ENCODE measurements at regions not wholly inside any gene's neighbourhood (a gene's known extent, or its start where the extent isn't known, plus 50 kb on each side); places are given as distances from the start of the nearest gene placed in this dataset.
"Not testable (repeated sequence)": the region's sequence is repeated elsewhere in the genome, so short reads cannot be mapped to it uniquely, and the experiment has no call there.

DNA sequence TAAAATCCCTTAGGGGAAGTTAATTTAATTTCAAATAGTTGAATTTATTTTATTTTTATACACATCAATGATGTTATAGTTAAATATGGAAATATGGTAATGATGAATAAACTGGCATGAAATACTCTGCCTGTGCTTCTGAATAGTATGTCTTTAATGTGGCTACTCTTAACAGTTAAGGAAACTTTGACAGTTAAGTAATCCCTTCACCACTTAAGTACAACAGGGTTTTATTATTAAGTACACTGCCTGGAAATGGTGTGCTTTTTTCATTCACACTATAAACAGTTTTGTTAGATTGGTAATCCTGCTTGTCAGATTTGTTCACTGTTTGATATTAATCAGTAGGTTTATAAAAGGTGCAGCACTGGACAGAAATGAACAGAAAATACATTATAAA is 412.0 kb upstream of the ZEB2 start:
- no peak for DNase-seq (ENCODE audit: low read depth in 2 of 2, low spot score in 1 of 2)

- no peak for DNase-seq (ENCODE audit: low read depth in 2 of 2, low spot score in 1 of 2)
Measured at GRCh38 chr2:144931480-144931879, 411.6 kb upstream of the ZEB2 start.

GRCh38 chr2:144927429-144927828 is 407.5 kb upstream of the ZEB2 start:
- no peak for DNase-seq (ENCODE audit: low read depth in 2 of 2, low spot score in 1 of 2)

GRCh38 chr2:144925886-144926285 is 406.0 kb upstream of the ZEB2 start:
- DNase-seq (ENCODE audit: low read depth in 2 of 2, low spot score in 1 of 2) = no peak

DNA sequence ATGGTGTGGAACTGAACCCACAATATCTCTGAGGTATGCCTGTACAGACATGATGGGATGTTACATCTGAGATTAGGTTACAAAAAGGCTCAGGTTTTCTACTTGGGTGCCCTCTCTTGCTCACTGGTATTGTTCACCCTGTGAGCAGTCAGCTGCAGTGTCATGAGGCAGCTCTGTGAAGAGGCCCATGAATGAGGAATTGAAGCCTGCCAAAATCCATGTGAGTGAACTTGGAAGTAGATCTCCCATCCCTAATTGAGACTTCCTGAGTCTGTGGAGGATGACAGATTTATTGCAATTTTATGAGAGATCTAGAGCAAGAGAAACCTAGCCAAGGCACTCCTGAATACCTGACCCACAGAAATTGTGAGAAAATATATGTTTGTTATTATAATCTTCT is 404.9 kb upstream of the ZEB2 start:
- no peak for DNase-seq (ENCODE audit: low read depth in 2 of 2, low spot score in 1 of 2)

GRCh38 chr2:144922519-144922918 is 402.6 kb upstream of the ZEB2 start:
- no peak for DNase-seq (ENCODE audit: low read depth in 2 of 2, low spot score in 1 of 2)

GRCh38 chr2:144920755-144921530 is 401.0 kb upstream of the ZEB2 start:
- no peak for DNase-seq (ENCODE audit: low read depth in 2 of 2, low spot score in 1 of 2)

DNA sequence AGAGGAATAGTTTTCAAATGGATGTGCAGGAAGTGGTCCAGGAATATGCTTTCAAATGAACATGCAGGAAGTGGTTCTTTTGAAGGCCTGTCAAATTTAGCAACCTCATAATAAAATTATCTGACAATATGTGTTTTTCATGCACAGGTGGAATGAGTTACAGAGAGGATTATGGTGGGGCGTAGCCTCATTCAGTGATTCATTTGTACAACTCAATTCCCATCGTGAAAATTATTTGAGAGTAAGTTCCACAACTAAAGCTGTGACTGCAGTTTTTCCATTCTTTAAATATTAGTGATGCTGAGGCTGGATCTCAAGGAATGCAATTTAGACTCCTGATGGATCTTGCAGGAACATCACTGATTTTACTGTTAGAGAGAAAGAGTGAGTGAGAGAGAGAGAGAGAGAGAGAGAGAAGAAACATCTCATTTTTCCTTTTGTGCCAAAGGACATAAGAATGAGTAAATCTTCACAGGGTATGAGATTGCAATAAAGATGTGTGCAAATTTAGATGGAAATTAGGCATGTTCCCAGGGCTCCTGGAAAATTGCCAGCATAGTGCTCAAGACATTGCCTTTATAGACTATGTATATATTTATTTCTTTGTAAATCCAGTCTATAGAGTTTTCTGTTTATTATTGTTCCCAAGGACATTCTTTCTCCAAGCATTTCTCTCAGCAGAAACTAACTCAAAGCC is 394.9 kb upstream of the ZEB2 start:
- DNase-seq (ENCODE audit: low read depth in 2 of 2, low spot score in 1 of 2) = no peak

GRCh38 chr2:144914113-144914512 is 394.2 kb upstream of the ZEB2 start:
- no peak for DNase-seq (ENCODE audit: low read depth in 2 of 2, low spot score in 1 of 2)

DNA sequence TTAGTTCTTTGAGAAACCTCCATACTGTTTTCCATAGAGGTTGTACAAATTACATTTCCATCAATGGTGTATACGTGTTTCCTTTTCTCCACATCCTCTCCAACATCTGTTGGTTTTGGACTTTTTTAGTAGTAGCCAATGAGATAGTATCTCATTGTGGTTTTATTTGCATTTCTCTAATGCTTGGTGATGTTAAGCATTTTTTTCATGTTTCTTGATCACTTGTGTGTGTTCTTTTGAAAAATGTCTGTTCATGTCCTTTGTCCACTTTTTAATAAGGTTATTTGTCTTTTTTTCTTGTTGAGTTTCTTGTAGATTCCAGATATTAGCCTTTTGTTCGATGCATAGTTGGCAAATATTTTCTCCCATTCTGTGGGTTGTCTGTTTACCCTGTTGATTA is 392.3 kb upstream of the ZEB2 start:
- no peak for DNase-seq (ENCODE audit: low read depth in 2 of 2, low spot score in 1 of 2)

GRCh38 chr2:144905956-144906355 is 386.0 kb upstream of the ZEB2 start:
- no peak for DNase-seq (ENCODE audit: low read depth in 2 of 2, low spot score in 1 of 2)

- no peak for DNase-seq (ENCODE audit: low read depth in 2 of 2, low spot score in 1 of 2)
Measured at GRCh38 chr2:144904612-144905011, 384.7 kb upstream of the ZEB2 start.

GRCh38 chr2:144903045-144903444 is 383.1 kb upstream of the ZEB2 start:
- DNase-seq (ENCODE audit: low read depth in 2 of 2, low spot score in 1 of 2) = not testable (repeated sequence)

- DNase-seq (ENCODE audit: low read depth in 2 of 2, low spot score in 1 of 2) = not testable (repeated sequence)
Measured at GRCh38 chr2:144901386-144901785, 381.5 kb upstream of the ZEB2 start.

DNA sequence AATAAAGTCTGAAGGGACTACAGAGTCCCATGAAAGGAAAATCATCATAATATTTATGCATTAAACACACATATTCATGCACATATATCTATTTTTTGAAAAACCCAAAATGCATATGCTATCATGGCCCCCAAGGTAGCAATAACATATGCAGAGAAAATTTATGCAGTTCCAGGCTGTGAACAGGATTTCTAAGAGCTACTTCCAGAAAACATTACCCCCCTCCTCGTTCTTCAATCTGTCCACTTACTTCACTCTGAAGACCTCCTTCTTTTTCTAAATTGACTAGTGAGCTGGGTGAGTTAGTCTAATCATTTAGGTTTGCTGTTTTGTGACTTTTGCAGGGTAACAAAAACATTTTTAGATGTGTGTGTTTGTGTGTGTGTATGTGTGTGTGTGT is 376.4 kb upstream of the ZEB2 start:
- DNase-seq (ENCODE audit: low read depth in 2 of 2, low spot score in 1 of 2) = no peak

- no peak for DNase-seq (ENCODE audit: low read depth in 2 of 2, low spot score in 1 of 2)
Measured at GRCh38 chr2:144894612-144895599, 375.0 kb upstream of the ZEB2 start.

DNA sequence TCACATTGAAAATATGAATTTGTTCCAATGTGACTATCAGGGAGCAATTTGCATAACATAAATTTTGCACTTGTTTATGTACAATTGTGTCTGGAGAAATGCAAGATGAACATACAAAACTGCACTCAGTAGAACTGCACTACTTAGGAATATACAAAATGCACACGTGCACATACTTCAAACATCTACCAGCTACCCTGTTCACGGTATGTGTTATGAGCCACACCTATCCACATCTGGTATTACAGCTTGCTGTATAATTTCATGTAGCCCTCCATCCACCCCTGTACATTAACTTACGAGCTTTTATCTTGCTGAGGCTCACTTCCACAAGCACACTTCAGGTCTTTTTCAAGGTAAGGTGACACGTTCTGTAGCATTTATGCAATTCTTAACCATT is 373.5 kb upstream of the ZEB2 start:
- DNase-seq (ENCODE audit: low read depth in 2 of 2, low spot score in 1 of 2) = no peak

GRCh38 chr2:144890828-144891227 is 370.9 kb upstream of the ZEB2 start:
- no peak for DNase-seq (ENCODE audit: low read depth in 2 of 2, low spot score in 1 of 2)

- DNase-seq (ENCODE audit: low read depth in 2 of 2, low spot score in 1 of 2) = no peak
Measured at GRCh38 chr2:144889348-144889747, 369.4 kb upstream of the ZEB2 start.

GRCh38 chr2:144886862-144887261 is 366.9 kb upstream of the ZEB2 start:
- DNase-seq (ENCODE audit: low read depth in 2 of 2, low spot score in 1 of 2) = no peak

- DNase-seq (ENCODE audit: low read depth in 2 of 2, low spot score in 1 of 2) = no peak
Measured at GRCh38 chr2:144877893-144878292, 358.0 kb upstream of the ZEB2 start.

- no peak for DNase-seq (ENCODE audit: low read depth in 2 of 2, low spot score in 1 of 2)
Measured at GRCh38 chr2:144876013-144876412, 356.1 kb upstream of the ZEB2 start.

Measured in stimulated activated CD8-positive, alpha-beta memory T cell treated with anti-CD3 and anti-CD28 coated beads, Interleukin-4, amount 100 ng/mL, for 1 hour (primary cell).